Osteocyte (in vitro differentiated cells): ENCODE measurements at regions not wholly inside any gene's neighbourhood (a gene's known extent, or its start where the extent isn't known, plus 50 kb on each side); places are given as distances from the start of the nearest gene placed in this dataset.

Source experiments
- DNase-seq: peaks from one replicate; pipeline ENCODE4 v3.0.0; 2021; ENCODE audit warnings: mixed read lengths; ENCODE audit not compliant: unreplicated experiment; ENCODE audit errors: extremely low spot score
- H3K27ac Mint-ChIP-seq: one replicate; pipeline ENCODE4 v1.8.0; 2021; ENCODE audit warnings: mild to moderate bottlenecking, mixed read lengths; ENCODE audit not compliant: unreplicated experiment
- H3K27me3 Mint-ChIP-seq: one replicate; pipeline ENCODE4 v1.8.0; 2021; ENCODE audit warnings: mixed read lengths; ENCODE audit not compliant: unreplicated experiment
- H3K36me3 Mint-ChIP-seq: one replicate; pipeline ENCODE4 v1.8.0; 2021; ENCODE audit warnings: mixed read lengths; ENCODE audit not compliant: unreplicated experiment
- H3K4me1 Mint-ChIP-seq: one replicate; pipeline ENCODE4 v1.8.0; 2021; ENCODE audit warnings: mixed read lengths; ENCODE audit not compliant: unreplicated experiment
- H3K4me3 Mint-ChIP-seq: one replicate; pipeline ENCODE4 v1.8.0; 2021; ENCODE audit warnings: mild to moderate bottlenecking, moderate library complexity, mixed read lengths; ENCODE audit not compliant: unreplicated experiment
- H3K9me3 Mint-ChIP-seq: one replicate; pipeline ENCODE4 v1.8.0; 2021; ENCODE audit warnings: mixed read lengths; ENCODE audit not compliant: unreplicated experiment
- CTCF ChIP-seq: fragments of 200-600 bp; sonication (generic); IDR thresholded peaks from 2 replicates; pipeline ENCODE4 v1.5.0; 2021; ENCODE audit warnings: antibody characterized with exemption, mild to moderate bottlenecking, moderate library complexity

- Mint-ChIP-seq H3K27ac (no peak overlapping the region), H3K36me3 (no peaks in the 10 kb centered on the region), H3K4me3 (no peak overlapping the region), H3K9me3 (peaks cover 6% of the 10 kb centered on the region), H3K27me3 (no peaks in the 10 kb centered on the region), H3K4me1 (peaks cover 3% of the 10 kb centered on the region)
- no peak for DNase-seq
- no peak for TF ChIP-seq CTCF
Observed at GRCh38 chr14:89707086-89707485, 247.4 kb downstream of the EFCAB11 start.

GRCh38 chr14:89702876-89703200 lies 251.7 kb downstream of the EFCAB11 start:
- Mint-ChIP-seq H3K9me3 (no peaks in the 10 kb centered on the region), H3K27me3 (no peaks in the 10 kb centered on the region), H3K27ac (no peak overlapping the region), H3K36me3 (no peaks in the 10 kb centered on the region), H3K4me1 (peaks cover 9% of the 10 kb centered on the region), H3K4me3 (no peak overlapping the region)
- no peak for DNase-seq
- TF ChIP-seq CTCF, result no peak

GRCh38 chr14:89702073-89702875 lies 252.3 kb downstream of the EFCAB11 start:
- H3K27me3 Mint-ChIP-seq, result no peaks in the 10 kb centered on the region
- no peaks in the 10 kb centered on the region for H3K9me3 Mint-ChIP-seq
- peaks cover 9% of the 10 kb centered on the region for H3K4me1 Mint-ChIP-seq
- peak overlapping the region; percentile 77 for H3K4me3 Mint-ChIP-seq
- H3K27ac Mint-ChIP-seq, result peak overlapping the region; percentile 86
- no peaks in the 10 kb centered on the region for H3K36me3 Mint-ChIP-seq
- no peak for DNase-seq
- no peak for TF ChIP-seq CTCF

- no peaks in the 10 kb centered on the region for H3K9me3 Mint-ChIP-seq
- H3K36me3 Mint-ChIP-seq, result no peaks in the 10 kb centered on the region
- TF ChIP-seq CTCF, result no peak
- no peaks in the 10 kb centered on the region for H3K27me3 Mint-ChIP-seq
- peak overlapping the region; percentile 86 for H3K27ac Mint-ChIP-seq
- H3K4me3 Mint-ChIP-seq, result peak overlapping the region; percentile 77
- peak; percentile 92 for DNase-seq
- peaks cover 9% of the 10 kb centered on the region for H3K4me1 Mint-ChIP-seq
Observed at GRCh38 chr14:89701211-89702043, 253.1 kb downstream of the EFCAB11 start.

GRCh38 chr14:89700801-89701200 lies 253.7 kb downstream of the EFCAB11 start:
- Mint-ChIP-seq H3K27me3 (no peaks in the 10 kb centered on the region), H3K9me3 (no peaks in the 10 kb centered on the region), H3K27ac (no peak overlapping the region), H3K4me1 (peaks cover 9% of the 10 kb centered on the region), H3K4me3 (peak overlapping the region; percentile 69), H3K36me3 (no peaks in the 10 kb centered on the region)
- TF ChIP-seq CTCF, result no peak
- DNase-seq, result no peak
